Mesenchymal stem cell (in vitro differentiated cells and primary cell): ENCODE measurements at regions not wholly inside any gene's neighbourhood (a gene's known extent, or its start where the extent isn't known, plus 50 kb on each side); places are given as distances from the start of the nearest gene placed in this dataset.
A peak's percentile ranks its signal among the peaks of the same experiment; 100 is the strongest.

Experiments
- DNase-seq: peaks from one replicate; pipeline ENCODE4 v3.0.0-alpha.2; 2013
- H2AFZ ChIP-seq: one replicate; pipeline ENCODE4 v1.6.1; 2013; ENCODE audit warnings: low read depth, mild to moderate bottlenecking, control low read depth, inconsistent platforms, low read length, moderate library complexity
- H2AK5ac ChIP-seq: 2 replicates; pipeline ENCODE4 v1.6.1; 2013; ENCODE audit warnings: low read length, moderate library complexity, mild to moderate bottlenecking, inconsistent platforms; ENCODE audit not compliant: severe bottlenecking
- H2BK120ac ChIP-seq: one replicate; pipeline ENCODE4 v1.6.1; 2013; ENCODE audit warnings: low read depth, mild to moderate bottlenecking, inconsistent platforms, low read length, moderate library complexity
- H2BK12ac ChIP-seq, 2 experiments: one replicate each; pipeline ENCODE4 v1.6.1; 2013; ENCODE audit warnings: inconsistent platforms in 2 of 2, low read length in 2 of 2, mild to moderate bottlenecking in 2 of 2, moderate library complexity in 2 of 2, control low read depth in 1 of 2
- H2BK15ac ChIP-seq: one replicate; pipeline ENCODE4 v1.6.1; 2013; ENCODE audit warnings: mild to moderate bottlenecking, low read depth, inconsistent platforms; ENCODE audit not compliant: poor library complexity, severe bottlenecking
- H2BK5ac ChIP-seq: 2 replicates; pipeline ENCODE4 v1.6.1; 2013; ENCODE audit warnings: low read depth, mild to moderate bottlenecking, low read length, control low read depth, inconsistent platforms; ENCODE audit not compliant: poor library complexity, severe bottlenecking
- H3K14ac ChIP-seq, 2 experiments: one replicate each; pipeline ENCODE4 v1.6.1; 2013; ENCODE audit warnings: inconsistent platforms in 2 of 2, low read length in 2 of 2, control low read depth in 1 of 2, mild to moderate bottlenecking in 1 of 2, moderate library complexity in 1 of 2
- H3K18ac ChIP-seq, 2 experiments: one replicate each; pipeline ENCODE4 v1.6.1; 2013; ENCODE audit warnings: inconsistent platforms in 2 of 2, low read length in 2 of 2, control low read depth in 1 of 2, low read depth in 1 of 2, mild to moderate bottlenecking in 1 of 2
- H3K23ac ChIP-seq, 2 experiments: one replicate each; pipeline ENCODE4 v1.6.1; 2013; ENCODE audit warnings: inconsistent platforms in 2 of 2, low read length in 2 of 2, mild to moderate bottlenecking in 2 of 2, moderate library complexity in 2 of 2, control low read depth in 1 of 2
- H3K27ac ChIP-seq: 2 replicates; pipeline ENCODE4 v1.5.1; 2013; ENCODE audit warnings: mild to moderate bottlenecking, moderate library complexity, low read length, control low read depth, inconsistent platforms; ENCODE audit not compliant: poor library complexity, severe bottlenecking
- H3K27me3 ChIP-seq, 2 experiments: 2 replicates each; pipeline versions ENCODE4 v1.6.1 to v1.7.0; 2013; ENCODE audit warnings: low read length in 2 of 2, mild to moderate bottlenecking in 2 of 2, moderate library complexity in 2 of 2, control low read depth in 1 of 2, inconsistent platforms in 1 of 2; ENCODE audit not compliant: control insufficient read depth in 1 of 2, insufficient read depth in 1 of 2
- H3K36me3 ChIP-seq, 2 experiments: 2 replicates each; pipeline versions ENCODE4 v1.6.1 to v1.7.0; 2013; ENCODE audit warnings: low read length in 2 of 2, control low read depth in 1 of 2, inconsistent platforms in 1 of 2, low read depth in 1 of 2, mild to moderate bottlenecking in 1 of 2; ENCODE audit not compliant: insufficient read depth in 2 of 2, control insufficient read depth in 1 of 2
- H3K4ac ChIP-seq, 2 experiments: one replicate each; pipeline ENCODE4 v1.6.1; 2013; ENCODE audit warnings: inconsistent platforms in 2 of 2, low read length in 2 of 2, mild to moderate bottlenecking in 2 of 2, moderate library complexity in 2 of 2, control low read depth in 1 of 2, low read depth in 1 of 2
- H3K4me1 ChIP-seq: 2 replicates; pipeline ENCODE4 v1.6.1; 2013; ENCODE audit warnings: low read depth, low read length, control low read depth; ENCODE audit not compliant: control insufficient read depth, insufficient read depth
- H3K4me2 ChIP-seq: 2 replicates; pipeline ENCODE4 v1.6.1; 2013; ENCODE audit warnings: low read length, mild to moderate bottlenecking, inconsistent platforms; ENCODE audit not compliant: poor library complexity, severe bottlenecking
- H3K4me3 ChIP-seq, 2 experiments: 2 replicates each; pipeline versions ENCODE4 v1.5.1 to v1.7.0; 2013; ENCODE audit warnings: low read length in 2 of 2, mild to moderate bottlenecking in 2 of 2, control low read depth in 1 of 2, low read depth in 1 of 2; ENCODE audit not compliant: insufficient read depth in 1 of 2
- H3K79me1 ChIP-seq: replicated peaks from 2 replicates; pipeline ENCODE4 v1.6.1; 2013; ENCODE audit warnings: mild to moderate bottlenecking, control low read depth, low read length, inconsistent platforms; ENCODE audit not compliant: poor library complexity, severe bottlenecking
- H3K9ac ChIP-seq: 2 replicates; pipeline ENCODE4 v1.7.0; 2013; ENCODE audit warnings: mild to moderate bottlenecking, low read length, moderate library complexity
- H3K9me3 ChIP-seq: 2 replicates; pipeline ENCODE4 v1.7.0; 2013; ENCODE audit warnings: mild to moderate bottlenecking, low read length; ENCODE audit not compliant: control insufficient read depth
- H4K8ac ChIP-seq: one replicate; pipeline ENCODE4 v1.6.1; 2013; ENCODE audit warnings: inconsistent platforms, mild to moderate bottlenecking, low read length, moderate library complexity
- H4K91ac ChIP-seq: one replicate; pipeline ENCODE4 v1.6.1; 2013; ENCODE audit warnings: mild to moderate bottlenecking, low read length, inconsistent platforms
- WGBS: methylation state at CpG from one replicate; pipeline ENCODE4 v1.1.7; 2013; ENCODE audit warnings: mixed read lengths; 5-methylcytosine and 5-hydroxymethylcytosine counted together

- Histone ChIP-seq H2BK15ac (no peak overlapping the region), H3K14ac (no peak overlapping the region), H2BK12ac (no peak overlapping the region), H4K91ac (no peak overlapping the region), H3K4me2 (no peak overlapping the region), H3K9ac (no peak overlapping the region), H3K79me1 (no peaks in the 10 kb centered on the region), H3K9me3 (no peaks in the 10 kb centered on the region), H2BK120ac (no peak overlapping the region), H3K4ac (no peak overlapping the region), H3K23ac (no peak overlapping the region), H3K4me3 (no peak overlapping the region), H2BK5ac (no peak overlapping the region), H3K27me3 (no peaks in the 10 kb centered on the region), H3K18ac (no peak overlapping the region), H3K36me3 (no peaks in the 10 kb centered on the region), H4K8ac (no peak overlapping the region), H3K27ac (no peak overlapping the region), H3K4me1 (peaks cover 2% of the 10 kb centered on the region), H2AK5ac (no peak overlapping the region), H2AFZ (no peak overlapping the region)
- no peak for DNase-seq
- WGBS, result 55% methylated on average over 2 of the region's 3 CpGs
Observed at GRCh38 chr3:35929158-35929557, 289.8 kb downstream of the ARPP21 start.

GRCh38 chr3:35931867-35932266, 292.5 kb downstream of the ARPP21 start:
- H3K27me3 ChIP-seq, result no peaks in the 10 kb centered on the region
- H4K91ac ChIP-seq, result no peak overlapping the region
- no peak overlapping the region for H3K4me2 ChIP-seq
- H2AK5ac ChIP-seq, result no peak overlapping the region
- no peak overlapping the region for H3K14ac ChIP-seq
- no peak for DNase-seq
- no peak overlapping the region for H2AFZ ChIP-seq
- H3K9ac ChIP-seq, result no peak overlapping the region
- no peaks in the 10 kb centered on the region for H3K79me1 ChIP-seq
- H3K18ac ChIP-seq, result no peak overlapping the region
- H3K23ac ChIP-seq, result no peak overlapping the region
- H2BK120ac ChIP-seq, result no peak overlapping the region
- no peak overlapping the region for H3K4ac ChIP-seq
- H3K4me3 ChIP-seq, result no peak overlapping the region
- H3K36me3 ChIP-seq, result no peaks in the 10 kb centered on the region
- H2BK15ac ChIP-seq, result no peak overlapping the region
- H3K4me1 ChIP-seq, result peaks cover 2% of the 10 kb centered on the region
- no peak overlapping the region for H4K8ac ChIP-seq
- no peak overlapping the region for H2BK5ac ChIP-seq
- H3K9me3 ChIP-seq, result no peaks in the 10 kb centered on the region
- no peak overlapping the region for H3K27ac ChIP-seq
- H2BK12ac ChIP-seq, result no peak overlapping the region
- no CpG with 5 or more reads among the region's 1 CpG for whole genome bisulfite sequencing

DNA sequence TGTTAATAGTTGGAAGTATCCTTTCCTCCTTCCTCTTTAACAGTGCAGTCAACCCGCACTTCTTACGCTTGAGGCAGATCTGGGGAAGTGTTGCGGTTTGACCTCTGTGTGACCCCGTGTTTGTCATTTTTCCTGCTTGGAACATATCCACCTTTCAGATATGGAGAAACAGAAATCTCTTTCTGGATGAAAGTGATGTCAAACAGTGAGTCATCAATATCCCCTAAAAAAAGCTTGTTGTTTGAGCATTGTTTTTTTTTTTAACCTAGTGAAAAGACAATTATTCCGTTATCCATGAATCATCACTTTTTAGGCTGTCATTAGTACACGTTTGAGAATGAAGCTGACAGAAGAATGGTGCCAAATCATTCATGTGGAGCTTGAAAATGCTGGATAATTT, 293.7 kb downstream of the ARPP21 start:
- Histone ChIP-seq H3K4me2 (peak overlapping the region; percentile 22), H2BK120ac (no peak overlapping the region), H2AK5ac (no peak overlapping the region), H3K14ac (no peak overlapping the region), H3K18ac (no peak overlapping the region), H4K91ac (no peak overlapping the region), H3K9ac (peak overlapping the region; percentile 19), H3K4me1 (peaks cover 2% of the 10 kb centered on the region), H2AFZ (no peak overlapping the region), H3K4me3 (no peak overlapping the region), H3K4ac (no peak overlapping the region), H3K27ac (no peak overlapping the region), H3K36me3 (no peaks in the 10 kb centered on the region), H2BK5ac (no peak overlapping the region), H3K79me1 (no peaks in the 10 kb centered on the region), H3K27me3 (no peaks in the 10 kb centered on the region), H3K23ac (no peak overlapping the region), H2BK12ac (no peak overlapping the region), H4K8ac (no peak overlapping the region), H3K9me3 (no peaks in the 10 kb centered on the region), H2BK15ac (no peak overlapping the region)
- peak; percentile 49 for DNase-seq
- WGBS, result 37% methylated on average over 5 of the region's 6 CpGs

- Histone ChIP-seq H3K4me3 (no peak overlapping the region), H3K79me1 (no peaks in the 10 kb centered on the region), H2BK12ac (no peak overlapping the region), H3K27ac (no peak overlapping the region), H3K4me2 (no peak overlapping the region), H2BK5ac (no peak overlapping the region), H3K36me3 (no peaks in the 10 kb centered on the region), H2AFZ (no peak overlapping the region), H3K9me3 (no peaks in the 10 kb centered on the region), H3K18ac (no peak overlapping the region), H3K4ac (no peak overlapping the region), H3K27me3 (no peaks in the 10 kb centered on the region), H3K4me1 (peaks cover 2% of the 10 kb centered on the region), H3K9ac (no peak overlapping the region), H3K23ac (no peak overlapping the region), H2BK120ac (no peak overlapping the region), H2BK15ac (no peak overlapping the region), H2AK5ac (no peak overlapping the region), H4K91ac (no peak overlapping the region), H3K14ac (no peak overlapping the region), H4K8ac (no peak overlapping the region)
- DNase-seq, result no peak
Observed at GRCh38 chr3:35936571-35936970, 297.2 kb downstream of the ARPP21 start.
